ENCODE measurements at regions not wholly inside any gene's neighbourhood (a gene's known extent, or its start where the extent isn't known, plus 50 kb on each side); places are given as distances from the start of the nearest gene placed in this dataset.

- no peaks in the 10 kb centered on the region for H3K36me3 Mint-ChIP-seq (ENCODE audit: low read depth, unreplicated experiment)
- no peak overlapping the region for H3K4me3 Mint-ChIP-seq (ENCODE audit: unreplicated experiment)
- no peak for TF ChIP-seq CTCF (IDR thresholded peaks at IDR 0.05; ENCODE audit: unreplicated experiment)
- DNase-seq (ENCODE audit: low spot score) = no peak
- H3K4me1 Mint-ChIP-seq (ENCODE audit: unreplicated experiment) = no peaks in the 10 kb centered on the region
- H3K9me3 Mint-ChIP-seq (ENCODE audit: unreplicated experiment) = no peaks in the 10 kb centered on the region
- H3K27ac Mint-ChIP-seq (ENCODE audit: unreplicated experiment) = no peak overlapping the region
- H3K27me3 Mint-ChIP-seq (ENCODE audit: unreplicated experiment) = no peaks in the 10 kb centered on the region
Measured at GRCh38 chr5:97624886-97625285, 441.8 kb upstream of the RIOK2 start.

- Mint-ChIP-seq H3K4me3 (ENCODE audit: unreplicated experiment) (no peak overlapping the region), H3K27me3 (ENCODE audit: unreplicated experiment) (no peaks in the 10 kb centered on the region), H3K4me1 (ENCODE audit: unreplicated experiment) (no peaks in the 10 kb centered on the region), H3K9me3 (ENCODE audit: unreplicated experiment) (no peaks in the 10 kb centered on the region), H3K36me3 (ENCODE audit: low read depth, unreplicated experiment) (no peaks in the 10 kb centered on the region), H3K27ac (ENCODE audit: unreplicated experiment) (no peak overlapping the region)
- TF ChIP-seq CTCF (IDR thresholded peaks at IDR 0.05; ENCODE audit: unreplicated experiment) = no peak
- no peak for DNase-seq (ENCODE audit: low spot score)
Measured at GRCh38 chr5:97627272-97627671, 444.2 kb upstream of the RIOK2 start.

- Mint-ChIP-seq H3K4me3 (ENCODE audit: unreplicated experiment) (no peak overlapping the region), H3K4me1 (ENCODE audit: unreplicated experiment) (no peaks in the 10 kb centered on the region), H3K27ac (ENCODE audit: unreplicated experiment) (no peak overlapping the region), H3K36me3 (ENCODE audit: low read depth, unreplicated experiment) (no peaks in the 10 kb centered on the region), H3K9me3 (ENCODE audit: unreplicated experiment) (no peaks in the 10 kb centered on the region), H3K27me3 (ENCODE audit: unreplicated experiment) (no peaks in the 10 kb centered on the region)
- TF ChIP-seq CTCF (IDR thresholded peaks at IDR 0.05; ENCODE audit: unreplicated experiment) = no peak
- DNase-seq (ENCODE audit: low spot score) = no peak
Measured at GRCh38 chr5:97628031-97628430, 445.0 kb upstream of the RIOK2 start.

GRCh38 chr5:97628807-97629206, 445.8 kb upstream of the RIOK2 start:
- Mint-ChIP-seq H3K36me3 (ENCODE audit: low read depth, unreplicated experiment) (no peaks in the 10 kb centered on the region), H3K4me1 (ENCODE audit: unreplicated experiment) (no peaks in the 10 kb centered on the region), H3K9me3 (ENCODE audit: unreplicated experiment) (no peaks in the 10 kb centered on the region), H3K4me3 (ENCODE audit: unreplicated experiment) (no peak overlapping the region), H3K27me3 (ENCODE audit: unreplicated experiment) (no peaks in the 10 kb centered on the region), H3K27ac (ENCODE audit: unreplicated experiment) (no peak overlapping the region)
- no peak for DNase-seq (ENCODE audit: low spot score)
- no peak for TF ChIP-seq CTCF (IDR thresholded peaks at IDR 0.05; ENCODE audit: unreplicated experiment)

- H3K9me3 Mint-ChIP-seq (ENCODE audit: unreplicated experiment) = no peaks in the 10 kb centered on the region
- H3K4me1 Mint-ChIP-seq (ENCODE audit: unreplicated experiment) = no peaks in the 10 kb centered on the region
- H3K27me3 Mint-ChIP-seq (ENCODE audit: unreplicated experiment) = no peaks in the 10 kb centered on the region
- no peak overlapping the region for H3K4me3 Mint-ChIP-seq (ENCODE audit: unreplicated experiment)
- DNase-seq (ENCODE audit: low spot score) = no peak
- no peaks in the 10 kb centered on the region for H3K36me3 Mint-ChIP-seq (ENCODE audit: low read depth, unreplicated experiment)
- TF ChIP-seq CTCF (IDR thresholded peaks at IDR 0.05; ENCODE audit: unreplicated experiment) = no peak
- H3K27ac Mint-ChIP-seq (ENCODE audit: unreplicated experiment) = no peak overlapping the region
Measured at GRCh38 chr5:97629276-97629675, 446.2 kb upstream of the RIOK2 start.

Data from endothelial cell (in vitro differentiated cells).